Lower leg skin (tissue), 3 donors: ENCODE measurements at regions not wholly inside any gene's neighbourhood (a gene's known extent, or its start where the extent isn't known, plus 50 kb on each side); places are given as distances from the start of the nearest gene placed in this dataset.

ENCODE experiments used
- POLR2A ChIP-seq, 2 donors: fragments of 450-650 bp; IDR thresholded peaks; one replicate each; pipeline ENCODE4 v1.6.1; 2016 to 2017; ENCODE audit warnings: antibody characterized with exemption in 2 of 2, mild to moderate bottlenecking in 1 of 2, moderate library complexity in 1 of 2
- TF ChIP-seq, protein P1 (sequence below), 3 donors: fragments of 450-650 bp; IDR thresholded peaks; one replicate each; pipeline ENCODE4 v1.5.1; 2016; ENCODE audit warnings: antibody characterized with exemption in 3 of 3, mild to moderate bottlenecking in 3 of 3, moderate library complexity in 2 of 3

DNA sequence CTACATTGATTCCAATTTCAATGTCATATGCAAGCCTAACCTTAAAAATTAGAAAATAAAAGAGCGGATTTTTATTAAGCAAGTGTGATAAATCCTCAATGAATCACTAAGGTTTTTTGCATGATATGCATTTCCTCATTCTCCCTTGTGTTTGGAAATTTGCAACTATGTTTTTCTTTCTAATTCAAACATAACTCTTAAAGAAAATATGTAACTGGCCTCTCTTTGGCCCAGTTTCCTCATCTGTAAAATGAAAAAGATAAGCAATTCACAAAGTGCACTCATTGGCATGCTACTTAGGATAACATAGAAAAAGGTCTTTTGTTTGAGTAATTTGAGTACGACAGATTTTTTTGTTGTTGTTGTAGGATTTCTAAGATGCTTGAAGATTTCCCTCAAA lies 295.5 kb downstream of the CDH11 start:
- TF ChIP-seq, protein P1, sequence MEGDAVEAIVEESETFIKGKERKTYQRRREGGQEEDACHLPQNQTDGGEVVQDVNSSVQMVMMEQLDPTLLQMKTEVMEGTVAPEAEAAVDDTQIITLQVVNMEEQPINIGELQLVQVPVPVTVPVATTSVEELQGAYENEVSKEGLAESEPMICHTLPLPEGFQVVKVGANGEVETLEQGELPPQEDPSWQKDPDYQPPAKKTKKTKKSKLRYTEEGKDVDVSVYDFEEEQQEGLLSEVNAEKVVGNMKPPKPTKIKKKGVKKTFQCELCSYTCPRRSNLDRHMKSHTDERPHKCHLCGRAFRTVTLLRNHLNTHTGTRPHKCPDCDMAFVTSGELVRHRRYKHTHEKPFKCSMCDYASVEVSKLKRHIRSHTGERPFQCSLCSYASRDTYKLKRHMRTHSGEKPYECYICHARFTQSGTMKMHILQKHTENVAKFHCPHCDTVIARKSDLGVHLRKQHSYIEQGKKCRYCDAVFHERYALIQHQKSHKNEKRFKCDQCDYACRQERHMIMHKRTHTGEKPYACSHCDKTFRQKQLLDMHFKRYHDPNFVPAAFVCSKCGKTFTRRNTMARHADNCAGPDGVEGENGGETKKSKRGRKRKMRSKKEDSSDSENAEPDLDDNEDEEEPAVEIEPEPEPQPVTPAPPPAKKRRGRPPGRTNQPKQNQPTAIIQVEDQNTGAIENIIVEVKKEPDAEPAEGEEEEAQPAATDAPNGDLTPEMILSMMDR (IDR thresholded peaks at IDR 0.05): no peak
- no peak for TF ChIP-seq POLR2A (IDR thresholded peaks at IDR 0.05)
